GM12878 (cell line): ENCODE measurements at regions not wholly inside any gene's neighbourhood (a gene's known extent, or its start where the extent isn't known, plus 50 kb on each side); places are given as distances from the start of the nearest gene placed in this dataset.

ENCODE experiments used
- ATAC-seq: fragments of 200-7000 bp; cut with Tn5 transposase; 3 replicates; pipeline ENCODE4 v1.9.1; 2020; ENCODE audit warnings: mild to moderate bottlenecking, moderate library complexity
- BruUV-seq: library from RNA; stranded (reverse); fragments of 400-500 nt; replicated peaks from 2 replicates; lab custom pipeline; 2021; lab: Mats Ljungman, UMichigan
- CTCF ChIA-PET: fragments of 300-600 bp; sonication (Branson Sonifier 250); formaldehyde crosslinking; extraction: SDS; loops from one replicate; lab custom pipeline; 2021; ENCODE audit warnings: inconsistent platforms; lab: Yijun Ruan, JAX
- POLR2A ChIA-PET: fragments of 350-600 bp; formaldehyde crosslinking; extraction: SDS; loops from one replicate; lab custom pipeline; 2021; ENCODE audit warnings: inconsistent platforms; lab: Charles Lee
- RAD21 ChIA-PET: fragments of 300-600 bp; sonication (Branson Sonifier 250); formaldehyde crosslinking; loops from one replicate; lab custom pipeline; 2023; ENCODE audit warnings: antibody characterized with exemption; ENCODE audit not compliant: unreplicated experiment; lab: Charles Lee
- SMC1A ChIA-PET: fragments of 300-600 bp; sonication (Branson Sonifier 250); formaldehyde crosslinking; loops from one replicate; lab custom pipeline; 2023; ENCODE audit not compliant: unreplicated experiment, uncharacterized antibody; lab: Charles Lee
- DNase-seq: peaks from one replicate; pipeline ENCODE4 v3.0.0-alpha.2; 2011; ENCODE audit warnings: low read depth, low spot score
- FAIRE-seq: peaks from 3 replicates; lab custom pipeline; 2011; peaks lifted over from hg19 to GRCh38; lab: Jason Lieb, UNC
- H2AFZ ChIP-seq: 2 replicates; pipeline ENCODE4 v1.6.0; 2011; ENCODE audit warnings: low read depth, low read length, control low read depth; ENCODE audit not compliant: control insufficient read depth
- H3K27ac ChIP-seq: 2 replicates; pipeline ENCODE4 v1.5.1; 2011; ENCODE audit warnings: control low read depth; ENCODE audit not compliant: control insufficient read depth, insufficient read depth
- H3K27me3 ChIP-seq, 2 experiments: replicated peaks in 1 of 2; 2 replicates each; pipeline versions ENCODE4 v1.6.0 to v1.6.1; 2011; ENCODE audit warnings: low read length in 1 of 2; ENCODE audit not compliant: control insufficient read depth in 2 of 2, insufficient read depth in 2 of 2
- H3K36me3 ChIP-seq, 2 experiments: 2 replicates each; pipeline ENCODE4 v1.5.1; 2011; ENCODE audit warnings: low read length in 1 of 2; ENCODE audit not compliant: control insufficient read depth in 2 of 2, insufficient read depth in 2 of 2
- H3K4me1 ChIP-seq: 2 replicates; pipeline ENCODE4 v1.6.1; 2011; ENCODE audit warnings: mild to moderate bottlenecking, low read length, moderate library complexity, mixed read lengths; ENCODE audit not compliant: control insufficient read depth, insufficient read depth
- H3K4me2 ChIP-seq: 2 replicates; pipeline ENCODE4 v1.6.0; 2011; ENCODE audit warnings: control low read depth; ENCODE audit not compliant: control insufficient read depth, insufficient read depth
- H3K4me3 ChIP-seq: fragments of 200-600 bp; sonication (generic); 2 replicates; pipeline ENCODE4 v1.5.1; 2016
- H3K79me2 ChIP-seq: 2 replicates; pipeline ENCODE4 v1.6.0; 2011; ENCODE audit warnings: low read length; ENCODE audit not compliant: control insufficient read depth, insufficient read depth
- H3K9ac ChIP-seq: 2 replicates; pipeline ENCODE4 v1.8.0; 2011; ENCODE audit warnings: low read length, control low read depth, mixed read lengths; ENCODE audit not compliant: control insufficient read depth, insufficient read depth
- H3K9me3 ChIP-seq: replicated peaks from 3 replicates; pipeline ENCODE4 v1.5.1; 2011; ENCODE audit warnings: mild to moderate bottlenecking, low read length; ENCODE audit not compliant: control insufficient read depth, insufficient read depth
- H4K20me1 ChIP-seq: 2 replicates; pipeline ENCODE4 v1.6.0; 2011; ENCODE audit not compliant: control insufficient read depth, insufficient read depth
- ATF7 ChIP-seq: fragments of 450-650 bp; IDR thresholded peaks from 2 replicates; pipeline ENCODE4 v1.6.1; 2016; ENCODE audit warnings: low read depth, mild to moderate bottlenecking
- BRCA1 ChIP-seq: IDR thresholded peaks from 2 replicates; pipeline ENCODE4 v1.6.1; 2011; ENCODE audit warnings: low read depth, low read length, improper control_type of control experiment
- CHD1 ChIP-seq: IDR thresholded peaks from 2 replicates; pipeline ENCODE4 v1.6.1; 2012; ENCODE audit warnings: low read depth, low read length, improper control_type of control experiment
- GABPA ChIP-seq: IDR thresholded peaks from 2 replicates; pipeline ENCODE4 v1.6.1; 2014; ENCODE audit warnings: antibody characterized with exemption, low read depth, mild to moderate bottlenecking, inconsistent platforms
- GATAD2B ChIP-seq: fragments of 450-650 bp; conservative IDR thresholded peaks from 2 replicates; pipeline ENCODE4 v1.6.1; 2017; ENCODE audit warnings: low read depth, mild to moderate bottlenecking, moderate library complexity
- HDGF ChIP-seq: fragments of 450-650 bp; IDR thresholded peaks from 2 replicates; pipeline ENCODE4 v1.6.1; 2016; ENCODE audit warnings: antibody characterized with exemption
- HSF1 ChIP-seq: fragments of 150-350 bp; IDR thresholded peaks from 2 replicates; pipeline ENCODE4 v1.6.1; 2014; ENCODE audit warnings: mild to moderate bottlenecking, low read depth, low read length
- JUND ChIP-seq: IDR thresholded peaks from 2 replicates; pipeline ENCODE4 v1.6.1; 2012; ENCODE audit warnings: low read depth, mild to moderate bottlenecking, low read length, improper control_type of control experiment, moderate library complexity
- MAX ChIP-seq: IDR thresholded peaks from 2 replicates; pipeline ENCODE4 v1.6.1; 2012; ENCODE audit warnings: low read depth, low read length, improper control_type of control experiment
- MEF2B ChIP-seq: fragments of 450-650 bp; IDR thresholded peaks from 2 replicates; pipeline ENCODE4 v1.6.1; 2018; ENCODE audit warnings: mild to moderate bottlenecking, moderate library complexity; ENCODE audit not compliant: partially characterized antibody, poor library complexity, severe bottlenecking
- MXI1 ChIP-seq: fragments of 150-350 bp; IDR thresholded peaks from 2 replicates; pipeline ENCODE4 v1.6.1; 2011; ENCODE audit warnings: low read depth, mild to moderate bottlenecking, inconsistent platforms, low read length, improper control_type of control experiment
- PAX8 ChIP-seq: fragments of 450-650 bp; IDR thresholded peaks from 2 replicates; pipeline ENCODE4 v1.6.1; 2017; ENCODE audit warnings: mild to moderate bottlenecking, moderate library complexity
- REST ChIP-seq: IDR thresholded peaks from 2 replicates; pipeline ENCODE4 v1.6.1; 2012; ENCODE audit warnings: mild to moderate bottlenecking, low read depth, low read length
- ZNF217 ChIP-seq: fragments of 450-650 bp; IDR thresholded peaks from 2 replicates; pipeline ENCODE4 v1.6.1; 2017; ENCODE audit warnings: antibody characterized with exemption, mild to moderate bottlenecking
- ZNF274 ChIP-seq: IDR thresholded peaks from one replicate; pipeline ENCODE4 v1.8.0; 2011; ENCODE audit not compliant: insufficient read length, insufficient read depth
- ZNF622 ChIP-seq: fragments of 450-650 bp; IDR thresholded peaks from 2 replicates; pipeline ENCODE4 v1.6.1; 2017; ENCODE audit warnings: mild to moderate bottlenecking, inconsistent platforms
- ZZZ3 ChIP-seq: IDR thresholded peaks from 2 replicates; pipeline ENCODE4 v1.6.1; 2011; ENCODE audit warnings: low read depth; ENCODE audit not compliant: control insufficient read depth, insufficient read length
- WGBS: methylation state at CpG from one replicate; pipeline ENCODE4 v1.1.6; 2016; ENCODE audit warnings: low lambda C conversion rate; ENCODE audit not compliant: insufficient replicate concordance, insufficient coverage; ENCODE audit errors: missing lambda C conversion rate; 5-methylcytosine and 5-hydroxymethylcytosine counted together
- in situ Hi-C: fragments of 300-500 bp; cut with MboI; formaldehyde crosslinking; loops from 9 replicates; pipeline ENCODE4 v1.14.3; 2018; ENCODE audit warnings: mixed read lengths
- intact Hi-C: fragments of 100-400 bp; cut with micrococcal nuclease; formaldehyde crosslinking; loops from one replicate; pipeline ENCODE4 v1.14.2; 2022; ENCODE audit not compliant: unreplicated experiment

- TF ChIP-seq REST (no peak), BRCA1 (no peak), MXI1 (no peak), ATF7 (no peak)
These were observed 511.0 kb upstream of the COBL start (continued) for GRCh38 chr7:51827631-51828030.

GRCh38 chr7:51824050-51824449, 507.4 kb upstream of the COBL start:
- DNase-seq, result no peak
- in situ Hi-C loops, result no loop called here
- RAD21 ChIA-PET, result no interaction called here
- TF ChIP-seq HSF1 (no peak), ZNF622 (no peak), ZNF217 (no peak), GABPA (no peak), ZZZ3 (no peak), GATAD2B (no peak), MAX (no peak), MEF2B (no peak), PAX8 (no peak), ZNF274 (no peak), CHD1 (no peak), HDGF (no peak), JUND (no peak), BRCA1 (no peak)

More at GRCh38 chr7:51824050-51824449, 507.4 kb upstream of the COBL start:
- no peak for FAIRE-seq
- no peak overlapping the region for H3K9ac ChIP-seq
- WGBS, result 41% methylated on average over 7 of the region's 7 CpGs
- H2AFZ ChIP-seq, result no peak overlapping the region
- H3K4me2 ChIP-seq, result no peak overlapping the region
- H3K9me3 ChIP-seq, result no peaks in the 10 kb centered on the region
- CTCF ChIA-PET, result no interaction called here
- H3K27me3 ChIP-seq, result no peaks in the 10 kb centered on the region
- intact Hi-C loops, result no loop called here
- BruUV-seq, result no TSS peak
- H3K79me2 ChIP-seq, result no peaks in the 10 kb centered on the region
- H3K4me1 ChIP-seq, result no peaks in the 10 kb centered on the region
- SMC1A ChIA-PET, result no interaction called here
- H3K36me3 ChIP-seq, result no peaks in the 10 kb centered on the region
- no peak overlapping the region for H3K4me3 ChIP-seq
- ATAC-seq, result no peak
- POLR2A ChIA-PET, result no interaction called here
- H3K27ac ChIP-seq, result no peak overlapping the region
- H4K20me1 ChIP-seq, result no peaks in the 10 kb centered on the region
